NCI-H2227 (cell line): ENCODE measurements at regions not wholly inside any gene's neighbourhood (a gene's known extent, or its start where the extent isn't known, plus 50 kb on each side); places are given as distances from the start of the nearest gene placed in this dataset.
"Not testable (repeated sequence)": the region's sequence is repeated elsewhere in the genome, so short reads cannot be mapped to it uniquely, and the experiment has no call there.

Experiments used
- DNase-seq: peaks from one replicate; lab custom pipeline; 2025; ENCODE audit not compliant: unreplicated experiment; lab: John Stamatoyannopoulos, UW

DNA sequence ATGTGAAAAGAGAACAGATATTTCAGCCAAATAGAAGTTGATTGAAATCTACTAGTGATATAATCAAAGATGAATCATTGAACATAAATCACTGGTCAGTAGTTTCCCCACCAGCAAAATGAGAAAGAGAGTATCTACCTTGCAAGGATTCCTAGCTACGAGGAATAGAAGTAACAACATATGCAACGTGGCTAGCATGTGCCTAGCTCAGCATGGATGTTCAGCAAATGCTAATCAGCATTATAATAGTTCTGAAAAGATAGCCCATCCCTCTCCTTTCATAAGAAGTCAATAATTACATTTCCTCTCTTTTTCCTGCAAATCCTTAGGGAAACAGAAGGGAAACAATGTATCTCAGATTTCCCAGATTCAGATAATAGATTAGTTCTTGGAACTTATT lies 417.2 kb downstream of the SATB2 start:
- DNase-seq = no peak

DNA sequence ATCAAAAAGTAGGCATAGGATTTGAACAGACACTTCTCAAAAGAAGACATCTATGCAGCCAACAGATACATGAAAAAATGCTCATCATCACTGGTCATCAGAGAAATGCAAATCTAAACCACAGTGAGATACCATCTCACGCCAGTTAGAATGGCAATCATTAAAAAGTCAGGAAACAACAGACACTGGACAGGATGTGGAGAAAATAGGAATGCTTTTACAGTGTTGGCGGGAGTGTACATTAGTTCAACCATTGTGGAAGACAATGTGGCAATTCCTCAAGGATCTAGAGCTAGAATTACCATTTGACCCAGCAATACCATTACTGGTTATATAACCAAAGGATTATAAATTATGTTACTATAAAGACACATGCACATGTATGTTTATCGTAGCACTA lies 424.0 kb downstream of the SATB2 start:
- DNase-seq = not testable (repeated sequence)

DNA sequence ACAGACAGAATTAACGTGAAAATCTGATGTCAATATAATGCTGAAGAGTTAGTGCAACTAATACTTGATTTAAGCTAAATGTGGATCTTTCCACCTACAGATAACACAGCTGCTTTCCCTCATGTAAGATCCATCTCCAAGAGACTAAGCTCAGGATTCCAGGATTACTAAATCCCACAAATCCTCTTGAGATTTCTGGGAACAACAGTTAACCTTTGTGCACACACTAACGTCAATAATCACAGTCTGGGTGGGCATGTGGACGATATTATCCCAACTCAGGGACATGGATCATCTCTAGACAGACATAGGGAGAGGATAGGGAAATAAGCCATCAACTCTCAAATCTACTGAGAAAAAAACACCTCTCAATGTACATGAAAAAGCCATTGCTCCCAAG lies 432.6 kb downstream of the SATB2 start:
- no peak for DNase-seq

DNA sequence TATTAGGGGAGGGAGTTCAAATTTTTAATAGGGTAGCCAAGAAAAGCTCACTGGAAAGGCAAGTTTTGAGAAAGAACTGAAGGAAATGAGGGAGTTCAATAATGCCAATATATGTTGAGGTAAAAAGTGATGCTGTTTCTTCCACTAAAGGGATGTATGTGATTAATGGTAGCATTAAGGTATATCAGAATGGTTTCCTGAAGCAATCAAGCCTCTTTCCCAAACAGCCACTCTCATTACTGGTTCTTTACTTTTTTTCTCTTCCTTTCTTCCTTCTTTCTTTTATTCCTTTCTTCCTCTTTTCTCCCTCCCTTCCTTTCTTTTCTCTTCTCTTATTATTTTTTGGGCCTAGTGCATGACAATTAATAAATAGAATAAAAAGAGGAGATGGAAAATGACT lies 433.5 kb downstream of the SATB2 start:
- DNase-seq = no peak

DNA sequence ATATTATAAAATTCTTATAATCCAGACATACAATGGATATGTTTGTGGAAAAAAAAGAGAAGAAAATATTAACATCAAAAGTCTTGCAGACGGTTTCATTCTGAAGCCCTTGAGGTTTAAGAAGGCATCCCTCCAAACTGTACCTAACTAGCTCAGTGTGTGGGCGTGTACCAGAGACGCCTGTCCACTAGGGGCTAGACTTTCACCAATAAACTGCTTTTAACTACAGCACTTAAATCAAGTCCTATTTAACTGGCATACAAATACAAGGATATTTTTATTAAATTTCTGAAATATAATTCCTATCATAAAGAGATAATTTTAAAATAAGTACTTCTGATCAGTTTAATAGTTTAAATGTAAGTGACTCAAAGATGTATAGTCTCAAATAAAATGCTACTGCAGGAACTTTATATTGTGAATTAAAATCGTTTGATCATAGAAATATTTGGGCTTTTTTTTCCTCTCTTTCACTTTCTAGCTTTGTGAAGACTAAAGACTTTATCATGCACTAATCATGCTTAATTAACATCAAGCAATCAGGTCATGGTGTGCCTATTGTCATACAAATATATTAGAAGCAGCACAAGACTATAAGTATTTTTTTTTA lies 437.7 kb downstream of the SATB2 start:
- DNase-seq = peak; percentile 32

DNA sequence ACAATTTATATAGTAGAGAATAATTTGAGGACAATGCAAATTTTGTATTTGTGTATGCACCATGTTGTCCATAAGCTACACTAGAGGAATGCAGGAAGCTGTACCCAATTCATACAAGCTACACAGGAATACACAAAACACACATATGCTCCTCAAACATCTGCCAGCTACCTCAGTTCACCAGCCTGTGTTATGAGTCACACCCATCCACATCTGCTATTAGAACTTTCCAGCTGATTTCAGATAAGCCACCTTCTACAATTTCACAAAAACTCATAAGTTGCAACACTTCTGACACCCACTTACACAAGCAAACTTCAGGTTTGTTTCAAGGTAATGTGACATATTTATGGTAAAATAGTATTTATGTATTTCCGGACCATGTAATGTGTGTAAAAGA lies 438.9 kb downstream of the SATB2 start:
- DNase-seq = no peak

DNA sequence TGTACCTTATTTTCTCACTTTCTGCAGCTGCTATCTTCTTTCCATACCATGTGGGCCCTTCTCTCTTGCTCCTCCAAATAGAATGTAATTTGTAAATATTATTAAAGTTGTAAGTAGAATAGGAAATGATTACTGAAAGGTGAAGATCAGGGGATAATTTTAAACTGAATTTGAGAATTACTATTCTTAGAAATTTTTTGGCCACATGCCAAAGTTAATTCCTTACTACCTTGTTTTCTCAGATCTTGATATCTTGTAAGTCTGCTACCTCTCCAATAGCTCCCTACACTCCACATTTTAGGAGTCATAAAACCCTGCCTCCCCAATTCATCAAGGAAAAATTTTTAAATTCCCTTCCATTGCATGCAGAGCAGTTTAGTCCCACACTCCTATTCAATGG lies 442.7 kb downstream of the SATB2 start:
- DNase-seq = no peak

DNA sequence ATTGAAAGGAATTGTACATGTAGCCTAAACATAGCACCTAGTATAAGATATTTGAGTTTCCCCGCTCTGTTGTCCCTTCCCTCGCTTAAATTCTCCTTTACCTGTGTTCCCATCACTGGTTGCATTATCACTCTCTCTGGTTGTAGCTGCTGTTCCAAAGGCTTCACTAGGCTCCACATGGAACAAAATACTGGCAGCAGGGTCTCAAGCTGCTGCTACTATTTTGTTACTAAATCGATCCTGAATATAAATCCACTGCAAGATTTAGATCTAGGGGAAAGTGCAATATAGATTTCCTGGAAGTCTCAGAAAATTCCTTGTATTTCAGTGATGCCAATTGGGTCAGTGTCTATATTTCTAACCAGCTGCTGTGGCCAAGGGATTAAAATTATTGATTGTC lies 443.5 kb downstream of the SATB2 start:
- DNase-seq = peak; percentile 15

DNA sequence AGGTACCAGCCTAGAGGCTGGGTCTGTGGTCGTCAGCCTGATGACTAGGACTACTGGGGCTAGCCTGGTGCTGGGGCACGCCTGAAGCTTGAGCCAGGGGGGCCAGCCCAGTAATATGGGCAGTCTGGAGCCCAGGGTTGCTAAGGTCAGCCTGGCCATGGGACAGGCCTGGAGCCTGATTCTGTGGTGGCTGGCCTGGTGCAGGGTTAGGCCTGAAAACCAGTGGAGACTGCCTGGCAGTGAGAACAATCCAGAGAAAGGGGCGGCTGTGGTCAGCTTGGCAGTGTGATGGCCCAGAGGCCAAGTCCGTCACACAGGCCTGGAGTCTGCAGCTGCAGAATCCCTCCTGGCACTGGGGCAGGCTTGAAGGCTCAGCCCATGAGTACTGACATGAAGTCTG lies 445.8 kb downstream of the SATB2 start:
- DNase-seq = no peak

DNA sequence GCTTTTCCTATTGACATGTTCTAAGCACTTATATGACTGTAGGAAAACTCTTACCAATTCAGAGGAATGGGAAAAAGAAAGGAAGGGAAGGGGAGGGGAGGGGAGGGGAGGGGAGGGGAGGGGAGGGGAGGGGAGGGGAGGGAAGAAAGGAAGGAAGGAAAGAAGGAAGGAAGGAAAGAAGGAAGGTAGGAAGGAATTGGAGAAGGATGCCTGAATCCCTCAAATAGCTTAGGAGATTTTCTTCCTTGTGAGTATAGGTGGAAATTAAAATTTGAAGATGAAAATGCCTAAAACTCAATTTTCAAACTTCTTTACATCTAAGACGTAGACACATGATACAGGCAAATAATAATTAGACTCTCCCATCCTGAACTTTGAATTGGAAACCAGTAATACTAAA lies 463.1 kb downstream of the SATB2 start:
- no peak for DNase-seq

DNA sequence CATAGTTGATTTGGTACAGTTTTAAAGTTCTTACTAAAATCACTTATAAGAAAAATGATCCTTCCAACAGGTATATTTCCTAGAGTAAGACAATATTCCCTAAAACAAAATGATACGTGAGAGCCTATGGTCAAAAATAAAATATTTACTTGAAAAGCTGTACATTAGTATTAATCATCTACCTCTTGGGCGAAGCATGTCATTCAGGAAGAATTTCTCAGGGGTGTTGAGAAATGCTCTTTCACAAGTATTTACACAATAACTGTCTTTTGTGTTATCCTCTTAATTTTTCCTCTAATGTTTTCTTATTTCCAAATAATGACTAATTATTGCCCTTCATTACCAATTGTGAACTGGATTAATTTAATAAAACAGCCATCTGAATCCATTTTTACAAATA lies 466.3 kb downstream of the SATB2 start:
- DNase-seq = no peak

DNA sequence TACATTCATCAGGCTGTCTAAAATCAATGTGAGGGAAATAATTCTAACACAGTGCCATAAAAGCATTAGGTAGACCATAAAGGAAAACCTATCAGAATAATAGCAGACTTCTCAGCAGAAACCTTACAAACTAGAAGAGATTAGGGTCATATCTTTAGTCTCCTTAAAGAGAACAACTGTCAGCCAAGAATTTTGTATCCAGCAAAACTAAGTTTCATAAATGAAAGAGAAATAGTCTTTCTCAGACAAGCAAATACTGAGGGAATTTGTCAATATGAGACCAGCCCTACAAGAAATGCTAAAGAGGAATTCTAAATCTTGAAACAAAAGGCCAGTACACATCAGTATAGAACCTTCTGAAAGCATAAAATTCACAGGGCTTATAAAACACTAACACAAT lies 482.0 kb downstream of the SATB2 start:
- no peak for DNase-seq

DNA sequence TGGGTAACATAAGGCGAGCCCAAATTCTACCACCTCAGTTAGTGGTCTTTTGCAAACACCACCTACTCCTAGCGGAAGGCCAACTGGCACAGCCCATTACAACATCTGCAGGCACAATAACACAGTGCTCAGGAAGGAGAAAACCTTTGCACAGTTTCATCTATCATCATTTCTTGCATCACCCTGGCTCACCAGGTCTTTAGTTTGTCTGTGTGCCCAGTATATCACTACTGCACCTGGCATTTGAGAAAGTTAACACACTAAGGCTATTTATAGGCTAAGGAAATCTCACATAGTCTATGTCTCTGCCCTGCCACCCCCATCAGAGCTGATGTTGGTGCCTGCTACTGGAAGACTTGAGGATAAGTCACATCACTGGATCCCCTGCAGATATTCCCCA lies 484.0 kb downstream of the SATB2 start:
- DNase-seq = no peak

DNA sequence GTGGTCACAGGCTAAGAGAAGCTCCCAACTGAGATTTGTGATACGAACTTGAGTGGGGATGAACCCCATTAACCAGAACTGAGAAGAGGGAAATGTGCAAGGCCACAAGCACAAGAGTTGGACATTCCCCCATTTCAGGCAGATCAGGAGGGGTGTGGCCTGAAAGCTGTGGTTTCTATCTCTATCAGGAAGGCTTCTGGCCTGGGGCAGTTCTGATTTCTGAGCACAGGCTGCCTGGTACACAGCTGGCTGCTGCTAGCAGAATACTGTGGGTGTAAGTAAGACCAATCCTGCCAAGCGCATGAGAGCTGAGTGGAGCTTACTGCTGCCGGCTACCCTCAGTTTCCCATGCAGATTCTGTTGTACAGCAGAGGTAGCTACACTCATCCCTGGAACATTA lies 484.6 kb downstream of the SATB2 start:
- no peak for DNase-seq

DNA sequence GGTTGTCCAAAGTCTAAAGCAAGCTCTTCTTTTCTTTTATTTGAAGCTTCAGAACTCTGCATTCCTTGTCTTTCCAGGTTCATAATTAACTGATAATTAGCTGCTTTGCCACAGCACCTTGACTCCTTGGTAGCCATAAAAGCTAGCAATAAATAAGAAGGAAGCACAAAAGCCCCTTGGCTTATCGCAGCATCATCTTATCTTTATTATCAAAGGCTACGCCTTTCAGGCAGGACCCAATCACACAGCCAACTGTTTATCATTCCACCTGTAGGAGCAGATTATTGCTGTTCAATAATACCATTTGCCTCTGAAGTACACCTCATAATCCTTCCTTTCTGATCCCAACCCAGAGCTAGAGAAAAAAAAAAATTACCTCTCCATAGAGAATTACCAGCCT lies 489.2 kb downstream of the SATB2 start:
- no peak for DNase-seq

DNA sequence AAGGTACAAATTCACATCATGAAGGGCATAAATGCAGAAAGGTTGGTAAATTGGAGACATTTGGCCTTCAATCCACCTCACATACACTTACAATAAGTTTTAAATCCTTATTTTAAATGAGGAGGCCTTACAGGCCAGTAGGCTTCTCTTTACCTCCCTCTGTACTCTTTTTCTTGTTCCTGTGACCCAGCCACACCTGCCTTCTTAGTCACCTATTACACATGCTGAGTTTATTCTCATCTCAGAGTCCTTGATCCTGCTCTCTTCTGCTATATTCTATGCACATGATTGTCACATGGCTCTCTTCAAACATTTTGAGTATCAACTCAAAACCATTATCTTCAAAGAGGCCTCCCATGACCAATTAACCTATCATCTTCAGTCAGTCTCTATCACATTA lies 491.5 kb downstream of the SATB2 start:
- no peak for DNase-seq

DNA sequence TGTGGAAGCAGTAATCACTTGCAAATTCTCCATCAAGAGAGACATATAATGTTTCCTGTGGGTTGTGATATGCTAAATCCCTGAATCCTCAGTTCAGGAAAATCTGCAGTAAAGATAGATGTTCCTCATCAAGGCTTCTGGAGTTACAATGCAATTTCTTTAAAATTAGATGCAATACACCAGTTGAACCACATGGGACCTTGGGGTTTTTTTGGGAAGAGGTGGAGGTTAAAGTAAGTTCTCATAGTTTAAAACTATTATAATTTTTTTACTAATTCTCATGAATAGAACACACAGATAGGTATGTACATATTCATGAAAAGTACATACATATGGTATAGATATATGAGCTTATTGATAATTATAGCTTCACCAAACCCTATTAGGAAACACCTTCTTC lies 496.2 kb downstream of the SATB2 start:
- DNase-seq = no peak

DNA sequence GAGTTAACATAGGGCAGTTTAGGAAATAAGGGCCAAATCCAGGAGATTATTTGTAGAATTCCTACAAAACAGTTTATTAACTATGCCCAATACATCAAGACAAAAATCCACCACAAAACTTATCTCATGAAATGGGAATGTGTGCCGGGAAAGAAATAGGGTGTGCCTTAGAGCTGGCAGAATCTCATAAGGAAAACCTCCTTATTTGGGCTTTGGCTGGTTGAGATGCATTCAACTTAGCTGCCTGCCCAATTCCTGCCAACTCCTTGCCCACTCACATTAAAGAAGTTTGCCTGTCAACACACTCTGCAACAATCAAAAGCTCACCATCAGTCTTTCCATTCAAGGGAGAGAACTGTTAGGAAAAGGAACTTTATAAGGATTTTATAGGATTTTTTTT lies 500.6 kb downstream of the SATB2 start:
- no peak for DNase-seq

DNA sequence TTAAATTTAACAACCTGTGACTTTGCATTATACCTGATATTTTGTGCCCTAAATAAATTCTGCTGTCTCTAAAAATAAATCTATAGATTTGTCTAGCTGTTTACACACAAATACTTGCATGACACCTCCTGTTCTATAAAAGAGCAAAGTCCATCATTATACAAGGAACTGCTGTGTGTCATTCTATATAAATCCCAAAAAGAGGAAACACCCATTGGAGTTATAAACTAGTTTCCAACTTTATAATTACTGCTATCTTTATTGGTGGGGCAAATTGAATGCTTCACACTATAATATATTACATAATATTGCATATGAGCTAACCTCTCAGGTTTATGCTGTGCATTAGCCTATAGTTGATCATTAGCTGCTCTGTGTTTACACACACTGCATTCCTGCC lies 504.4 kb downstream of the SATB2 start:
- no peak for DNase-seq

DNA sequence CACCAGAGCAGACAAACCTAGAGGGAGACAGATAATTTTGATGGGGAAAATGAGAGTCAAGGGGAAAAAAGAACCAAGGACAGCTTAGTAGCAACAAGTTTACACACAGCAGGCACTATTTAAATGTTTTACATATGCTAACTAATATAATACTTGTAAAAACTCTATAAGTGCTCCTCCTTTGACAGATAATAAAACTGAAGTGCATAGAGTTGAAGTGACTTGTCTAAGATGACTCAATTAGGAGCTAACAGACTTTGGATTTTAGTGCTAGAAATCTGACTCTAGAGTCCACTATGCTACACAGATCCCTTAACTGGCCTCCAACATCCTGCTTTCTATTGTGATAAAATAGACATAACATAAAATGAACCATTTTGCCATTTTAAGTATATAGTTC lies 506.9 kb downstream of the SATB2 start:
- no peak for DNase-seq

DNA sequence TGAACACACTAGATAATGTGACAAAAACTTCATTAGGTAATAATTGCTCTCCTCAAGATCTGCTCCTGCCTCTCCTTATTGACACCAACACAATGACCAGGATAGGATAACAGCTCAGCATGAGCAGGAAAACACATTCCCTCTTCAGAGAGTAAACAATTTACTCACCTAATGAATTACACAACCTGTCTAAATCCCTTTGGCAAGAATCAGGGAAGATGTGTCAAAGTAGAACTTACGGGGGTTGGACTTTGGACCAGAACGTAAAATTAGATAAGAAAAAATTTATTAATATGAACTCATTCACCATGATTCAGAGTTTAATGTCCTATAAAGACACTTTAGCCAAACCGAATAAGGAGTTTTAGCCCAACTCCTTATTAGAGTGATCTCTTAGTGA lies 512.2 kb downstream of the SATB2 start:
- DNase-seq = no peak

DNA sequence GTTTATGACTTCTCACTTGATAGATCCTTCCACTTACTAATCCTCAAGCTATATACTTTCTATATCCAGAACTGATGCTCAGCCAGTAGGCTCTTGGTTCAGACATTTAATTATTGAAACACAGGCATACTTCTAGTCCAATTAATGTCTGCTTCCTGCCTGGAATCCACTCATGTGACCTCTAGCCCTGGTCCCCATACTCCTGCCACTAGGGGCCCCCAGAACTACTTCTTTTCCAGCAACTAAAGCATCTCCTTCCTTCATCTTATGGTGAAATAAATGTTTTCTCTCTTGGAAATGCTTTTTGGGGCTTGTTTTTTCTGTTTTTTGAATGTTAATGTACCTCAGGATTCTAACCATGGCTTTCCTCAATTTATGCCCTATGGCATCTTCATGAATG lies 527.6 kb downstream of the SATB2 start:
- DNase-seq = no peak

DNA sequence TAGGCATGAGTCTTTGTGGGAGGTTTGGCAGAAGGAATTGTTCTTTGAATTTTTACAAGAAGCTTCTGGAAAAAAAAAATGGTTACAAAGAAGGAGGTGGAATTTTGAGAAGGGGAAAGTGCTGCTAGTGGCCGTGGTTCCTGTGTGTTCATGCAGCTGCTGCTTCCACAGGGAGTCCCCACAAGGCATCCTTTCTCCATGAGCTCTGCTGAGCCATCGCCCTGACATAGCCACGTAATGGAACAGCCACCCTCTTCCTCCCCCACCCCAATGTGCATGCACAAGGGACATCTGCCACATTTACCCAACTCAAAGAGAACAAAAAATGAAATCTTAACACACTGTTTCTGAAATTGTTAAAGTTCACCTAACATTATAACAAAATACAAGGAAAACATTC lies 529.7 kb downstream of the SATB2 start:
- no peak for DNase-seq
